GDM1 (cell line): ENCODE measurements at regions not wholly inside any gene's neighbourhood (a gene's known extent, or its start where the extent isn't known, plus 50 kb on each side); places are given as distances from the start of the nearest gene placed in this dataset.
"Not testable (repeated sequence)": the region's sequence is repeated elsewhere in the genome, so short reads cannot be mapped to it uniquely, and the experiment has no call there.

ENCODE experiments used
- DNase-seq: peaks from one replicate; lab custom pipeline; 2025; lab: John Stamatoyannopoulos, UW

DNA sequence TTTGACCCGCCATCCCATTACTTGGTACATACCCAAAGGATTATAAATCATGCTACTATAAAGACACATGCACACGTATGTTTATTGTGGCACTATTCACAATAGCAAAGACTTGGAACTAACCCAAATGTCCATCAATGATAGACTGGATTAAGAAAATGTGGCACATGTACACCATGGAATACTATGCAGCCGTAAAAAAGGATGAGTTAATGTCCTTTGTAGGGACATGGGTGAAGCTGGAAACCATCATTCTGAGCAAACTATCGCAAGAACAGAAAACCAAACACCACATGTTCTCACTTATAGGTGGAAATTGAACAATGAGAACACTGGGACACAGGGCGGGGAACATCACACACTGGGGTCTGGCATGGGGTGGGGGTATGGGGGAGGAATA, 57.1 kb upstream of the GMDS start:
- not testable (repeated sequence) for DNase-seq

DNA sequence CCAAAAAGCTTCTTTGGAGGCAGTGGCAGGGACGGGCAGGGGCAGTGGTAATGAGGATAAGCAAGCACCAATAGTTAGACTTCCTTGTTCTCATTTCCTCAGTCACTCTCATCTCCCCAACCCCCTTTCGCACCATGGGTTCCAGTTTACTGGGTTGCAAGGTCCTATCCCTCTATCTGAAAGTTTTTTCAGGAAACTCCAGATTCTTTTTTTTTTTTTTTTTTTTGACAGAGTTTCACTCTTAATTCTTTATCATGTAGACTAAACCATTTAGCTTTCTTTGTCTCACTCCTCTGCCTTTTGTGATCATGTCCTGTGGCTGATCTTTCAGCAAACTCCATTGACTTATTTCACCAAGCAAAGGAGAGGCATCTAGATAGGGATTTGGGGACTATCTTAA, 51.4 kb upstream of the GMDS start:
- no peak for DNase-seq
